NCI-H2196 (cell line): ENCODE measurements at regions not wholly inside any gene's neighbourhood (a gene's known extent, or its start where the extent isn't known, plus 50 kb on each side); places are given as distances from the start of the nearest gene placed in this dataset.
"Not testable (repeated sequence)": the region's sequence is repeated elsewhere in the genome, so short reads cannot be mapped to it uniquely, and the experiment has no call there.

Experiments
- DNase-seq: peaks from one replicate; lab custom pipeline; 2025; ENCODE audit not compliant: unreplicated experiment; lab: John Stamatoyannopoulos, UW

GRCh38 chrX:63470506-63470905 lies 119.4 kb upstream of the SPIN4 start:
- DNase-seq, result no peak

- no peak for DNase-seq
These were observed 115.6 kb upstream of the SPIN4 start for GRCh38 chrX:63466690-63467089.

GRCh38 chrX:63458981-63459380 lies 107.8 kb upstream of the SPIN4 start:
- DNase-seq, result no peak

GRCh38 chrX:63453571-63453970 lies 102.4 kb upstream of the SPIN4 start:
- no peak for DNase-seq

- DNase-seq, result no peak
These were observed 90.6 kb upstream of the SPIN4 start for GRCh38 chrX:63441717-63442116.

- no peak for DNase-seq
These were observed 88.4 kb upstream of the SPIN4 start for GRCh38 chrX:63439580-63439979.

GRCh38 chrX:63436865-63437264 lies 85.7 kb upstream of the SPIN4 start:
- no peak for DNase-seq

GRCh38 chrX:63434665-63435064 lies 83.5 kb upstream of the SPIN4 start:
- DNase-seq, result no peak

- DNase-seq, result no peak
These were observed 83.1 kb upstream of the SPIN4 start for GRCh38 chrX:63434206-63434605.

GRCh38 chrX:63430026-63430425 lies 78.9 kb upstream of the SPIN4 start:
- DNase-seq, result no peak

- DNase-seq, result no peak
These were observed 77.2 kb upstream of the SPIN4 start for GRCh38 chrX:63428348-63428747.

GRCh38 chrX:63426519-63426918 lies 75.4 kb upstream of the SPIN4 start:
- DNase-seq, result no peak

- DNase-seq, result no peak
These were observed 72.9 kb upstream of the SPIN4 start for GRCh38 chrX:63424063-63424462.

GRCh38 chrX:63421411-63421810 lies 70.3 kb upstream of the SPIN4 start:
- DNase-seq, result no peak

- DNase-seq, result no peak
These were observed 67.1 kb upstream of the SPIN4 start for GRCh38 chrX:63418211-63418610.

GRCh38 chrX:63417649-63418048 lies 66.5 kb upstream of the SPIN4 start:
- DNase-seq, result no peak

GRCh38 chrX:63409934-63410333 lies 58.8 kb upstream of the SPIN4 start:
- DNase-seq, result not testable (repeated sequence)

- no peak for DNase-seq
These were observed 56.9 kb upstream of the SPIN4 start for GRCh38 chrX:63408050-63408449.

- no peak for DNase-seq
These were observed 53.2 kb upstream of the SPIN4 start for GRCh38 chrX:63404332-63404731.

GRCh38 chrX:63402106-63402505 lies 51.0 kb upstream of the SPIN4 start:
- no peak for DNase-seq
